Activated naive CD4-positive, alpha-beta T cell treated with anti-CD3 and anti-CD28 coated beads, Interleukin-2, amount 10 ng/mL, durations not matched to agents 7 days and 5 days (primary cell): ENCODE measurements at regions not wholly inside any gene's neighbourhood (a gene's known extent, or its start where the extent isn't known, plus 50 kb on each side); places are given as distances from the start of the nearest gene placed in this dataset.
A peak's percentile ranks its signal among the peaks of the same experiment; 100 is the strongest.
"Not testable (repeated sequence)": the region's sequence is repeated elsewhere in the genome, so short reads cannot be mapped to it uniquely, and the experiment has no call there.

Experiments used
- CTCF ChIA-PET: fragments of 350-600 bp; sonication (Branson Sonifier 250); formaldehyde crosslinking; loops from one replicate; lab custom pipeline; 2021; ENCODE audit warnings: antibody characterized with exemption; lab: Charles Lee
- DNase-seq: peaks from one replicate; pipeline ENCODE4 v3.0.0-alpha.2; 2020
- H3K27ac Mint-ChIP-seq: one replicate; pipeline ENCODE4 v1.8.0; 2021; ENCODE audit warnings: mild to moderate bottlenecking, moderate library complexity, mixed read lengths
- H3K27me3 Mint-ChIP-seq: one replicate; pipeline ENCODE4 v1.8.0; 2021; ENCODE audit warnings: mild to moderate bottlenecking, mixed read lengths
- H3K36me3 Mint-ChIP-seq: one replicate; pipeline ENCODE4 v1.8.0; 2021; ENCODE audit warnings: mixed read lengths
- H3K4me1 Mint-ChIP-seq: one replicate; pipeline ENCODE4 v1.8.0; 2021; ENCODE audit warnings: mixed read lengths
- H3K4me3 Mint-ChIP-seq: one replicate; pipeline ENCODE4 v1.8.0; 2021; ENCODE audit warnings: mild to moderate bottlenecking, moderate library complexity, mixed read lengths
- H3K9me3 Mint-ChIP-seq: one replicate; pipeline ENCODE4 v1.8.0; 2021; ENCODE audit warnings: mixed read lengths

GRCh38 chr1:157230500-157230899, 92.3 kb upstream of the ETV3 start:
- H3K4me1 Mint-ChIP-seq: peaks cover 9% of the 10 kb centered on the region
- H3K36me3 Mint-ChIP-seq: no peaks in the 10 kb centered on the region
- H3K4me3 Mint-ChIP-seq: no peak overlapping the region
- H3K9me3 Mint-ChIP-seq: no peaks in the 10 kb centered on the region
- H3K27ac Mint-ChIP-seq: no peak overlapping the region
- H3K27me3 Mint-ChIP-seq: peaks cover 5% of the 10 kb centered on the region
- CTCF ChIA-PET: interaction anchor here (1.2 kb wide), 1 partner anchor 34 kb away, joined by 3 read pairs; no protein-coding TSS in a partner anchor
- no peak for DNase-seq

GRCh38 chr1:157227700-157228099, 89.5 kb upstream of the ETV3 start:
- H3K4me3 Mint-ChIP-seq: no peak overlapping the region

GRCh38 chr1:157226739-157227138, 88.5 kb upstream of the ETV3 start:
- H3K27ac Mint-ChIP-seq: no peak overlapping the region
- no peak for DNase-seq
- H3K9me3 Mint-ChIP-seq: peaks cover 5% of the 10 kb centered on the region
- CTCF ChIA-PET: no interaction called here
- H3K36me3 Mint-ChIP-seq: no peaks in the 10 kb centered on the region
- no peak overlapping the region for H3K4me3 Mint-ChIP-seq
- H3K4me1 Mint-ChIP-seq: peaks cover 6% of the 10 kb centered on the region
- H3K27me3 Mint-ChIP-seq: peaks cover 21% of the 10 kb centered on the region

More at GRCh38 chr1:157227700-157228099, 89.5 kb upstream of the ETV3 start:
- Mint-ChIP-seq H3K27ac (no peak overlapping the region), H3K36me3 (no peaks in the 10 kb centered on the region), H3K27me3 (peaks cover 21% of the 10 kb centered on the region), H3K9me3 (peaks cover 5% of the 10 kb centered on the region), H3K4me1 (peaks cover 6% of the 10 kb centered on the region)
- DNase-seq: no peak
- CTCF ChIA-PET: no interaction called here

- Mint-ChIP-seq H3K4me3 (no peak overlapping the region), H3K27ac (no peak overlapping the region), H3K27me3 (peaks cover 30% of the 10 kb centered on the region), H3K36me3 (no peaks in the 10 kb centered on the region), H3K4me1 (no peaks in the 10 kb centered on the region), H3K9me3 (no peaks in the 10 kb centered on the region)
- CTCF ChIA-PET: no interaction called here
- DNase-seq: no peak
These were observed 81.4 kb upstream of the ETV3 start for GRCh38 chr1:157219600-157219999.

GRCh38 chr1:157219182-157219581, 81.0 kb upstream of the ETV3 start:
- Mint-ChIP-seq H3K4me1 (no peaks in the 10 kb centered on the region), H3K4me3 (no peak overlapping the region), H3K27ac (no peak overlapping the region), H3K27me3 (peaks cover 27% of the 10 kb centered on the region), H3K9me3 (no peaks in the 10 kb centered on the region), H3K36me3 (no peaks in the 10 kb centered on the region)
- DNase-seq: no peak
- CTCF ChIA-PET: no interaction called here

GRCh38 chr1:157218671-157219070, 80.5 kb upstream of the ETV3 start:
- Mint-ChIP-seq H3K4me1 (no peaks in the 10 kb centered on the region), H3K9me3 (peaks cover 4% of the 10 kb centered on the region), H3K27me3 (peaks cover 22% of the 10 kb centered on the region), H3K4me3 (no peak overlapping the region), H3K27ac (no peak overlapping the region), H3K36me3 (no peaks in the 10 kb centered on the region)
- DNase-seq: no peak
- CTCF ChIA-PET: no interaction called here

- DNase-seq: no peak
- Mint-ChIP-seq H3K27ac (no peak overlapping the region), H3K27me3 (peaks cover 20% of the 10 kb centered on the region), H3K4me3 (no peak overlapping the region), H3K36me3 (no peaks in the 10 kb centered on the region), H3K4me1 (no peaks in the 10 kb centered on the region), H3K9me3 (peaks cover 14% of the 10 kb centered on the region)
- CTCF ChIA-PET: no interaction called here
These were observed 79.3 kb upstream of the ETV3 start for GRCh38 chr1:157217486-157217885.

- no peak for DNase-seq
- Mint-ChIP-seq H3K27ac (no peak overlapping the region), H3K36me3 (no peaks in the 10 kb centered on the region), H3K4me3 (no peak overlapping the region), H3K27me3 (peaks cover 17% of the 10 kb centered on the region), H3K9me3 (peaks cover 14% of the 10 kb centered on the region), H3K4me1 (no peaks in the 10 kb centered on the region)
- CTCF ChIA-PET: no interaction called here
These were observed 75.6 kb upstream of the ETV3 start for GRCh38 chr1:157213836-157214235.

GRCh38 chr1:157209514-157209913, 71.3 kb upstream of the ETV3 start:
- CTCF ChIA-PET: no interaction called here
- Mint-ChIP-seq H3K4me3 (no peak overlapping the region), H3K27ac (no peak overlapping the region), H3K27me3 (peaks cover 24% of the 10 kb centered on the region), H3K4me1 (no peaks in the 10 kb centered on the region), H3K9me3 (peaks cover 14% of the 10 kb centered on the region), H3K36me3 (no peaks in the 10 kb centered on the region)
- no peak for DNase-seq

GRCh38 chr1:157205982-157206381, 67.8 kb upstream of the ETV3 start:
- H3K4me1 Mint-ChIP-seq, CTCF ChIA-PET, H3K27ac Mint-ChIP-seq, H3K36me3 Mint-ChIP-seq, H3K4me3 Mint-ChIP-seq, DNase-seq, H3K9me3 Mint-ChIP-seq: not testable (repeated sequence)
- peaks cover 43% of the 10 kb centered on the region for H3K27me3 Mint-ChIP-seq

GRCh38 chr1:157203166-157203565, 65.0 kb upstream of the ETV3 start:
- CTCF ChIA-PET: interaction anchor here (1.5 to 1.9 kb wide), 2 partner anchors 32 to 292 kb away, joined by 3 to 5 read pairs; no protein-coding TSS in a partner anchor
- no peaks in the 10 kb centered on the region for H3K9me3 Mint-ChIP-seq
- no peak overlapping the region for H3K27ac Mint-ChIP-seq
- no peaks in the 10 kb centered on the region for H3K36me3 Mint-ChIP-seq
- peaks cover 37% of the 10 kb centered on the region for H3K27me3 Mint-ChIP-seq
- no peak for DNase-seq
- H3K4me1 Mint-ChIP-seq: no peaks in the 10 kb centered on the region
- no peak overlapping the region for H3K4me3 Mint-ChIP-seq

- DNase-seq: no peak
- CTCF ChIA-PET: interaction anchor here (1.1 to 1.9 kb wide), 3 partner anchors 9 to 293 kb away, joined by 3 to 5 read pairs (median 5); no protein-coding TSS in a partner anchor
- no peaks in the 10 kb centered on the region for H3K9me3 Mint-ChIP-seq
- H3K4me3 Mint-ChIP-seq: no peak overlapping the region
- no peaks in the 10 kb centered on the region for H3K4me1 Mint-ChIP-seq
- H3K27ac Mint-ChIP-seq: no peak overlapping the region
- H3K27me3 Mint-ChIP-seq: peaks cover 37% of the 10 kb centered on the region
- no peaks in the 10 kb centered on the region for H3K36me3 Mint-ChIP-seq
These were observed 64.1 kb upstream of the ETV3 start for GRCh38 chr1:157202331-157202730.

- H3K27ac Mint-ChIP-seq: peak overlapping the region; percentile 25
- no peaks in the 10 kb centered on the region for H3K9me3 Mint-ChIP-seq
- no peaks in the 10 kb centered on the region for H3K36me3 Mint-ChIP-seq
- H3K4me3 Mint-ChIP-seq: no peak overlapping the region
- DNase-seq: no peak
- peaks cover 34% of the 10 kb centered on the region for H3K27me3 Mint-ChIP-seq
- CTCF ChIA-PET: interaction anchor here (1.1 to 1.9 kb wide), 2 partner anchors 8 to 293 kb away, joined by 5 read pairs; no protein-coding TSS in a partner anchor
- no peaks in the 10 kb centered on the region for H3K4me1 Mint-ChIP-seq
These were observed 63.6 kb upstream of the ETV3 start for GRCh38 chr1:157201767-157202166.

- no peak for DNase-seq
- H3K36me3 Mint-ChIP-seq: no peaks in the 10 kb centered on the region
- H3K27me3 Mint-ChIP-seq: peaks cover 46% of the 10 kb centered on the region
- no peaks in the 10 kb centered on the region for H3K9me3 Mint-ChIP-seq
- no peaks in the 10 kb centered on the region for H3K4me1 Mint-ChIP-seq
- CTCF ChIA-PET: no interaction called here
- no peak overlapping the region for H3K27ac Mint-ChIP-seq
- H3K4me3 Mint-ChIP-seq: no peak overlapping the region
These were observed 62.3 kb upstream of the ETV3 start for GRCh38 chr1:157200451-157200850.

- Mint-ChIP-seq H3K27me3 (peaks cover 48% of the 10 kb centered on the region), H3K4me1 (no peaks in the 10 kb centered on the region)
These were observed 61.2 kb upstream of the ETV3 start for GRCh38 chr1:157199421-157199755.

More at GRCh38 chr1:157199421-157199755, 61.2 kb upstream of the ETV3 start:
- DNase-seq: no peak
- no peaks in the 10 kb centered on the region for H3K9me3 Mint-ChIP-seq
- no peaks in the 10 kb centered on the region for H3K36me3 Mint-ChIP-seq
- H3K27ac Mint-ChIP-seq: no peak overlapping the region
- CTCF ChIA-PET: no interaction called here
- no peak overlapping the region for H3K4me3 Mint-ChIP-seq
